Suppressor macrophage treated with lipopolysaccharide for 4 hours (primary cell): ENCODE measurements at regions not wholly inside any gene's neighbourhood (a gene's known extent, or its start where the extent isn't known, plus 50 kb on each side); places are given as distances from the start of the nearest gene placed in this dataset.
"Not testable (repeated sequence)": the region's sequence is repeated elsewhere in the genome, so short reads cannot be mapped to it uniquely, and the experiment has no call there.

Experiments
- DNase-seq: peaks from one replicate; pipeline ENCODE4 v3.0.0-alpha.2; 2020

- DNase-seq: no peak
Observed at GRCh38 chr15:38746211-38746610, 181.6 kb upstream of the RASGRP1 start.

- DNase-seq: no peak
Observed at GRCh38 chr15:38748710-38749109, 184.1 kb upstream of the RASGRP1 start.

GRCh38 chr15:38750786-38751185 is 186.2 kb upstream of the RASGRP1 start:
- no peak for DNase-seq

- DNase-seq: no peak
Observed at GRCh38 chr15:38755718-38756117, 191.1 kb upstream of the RASGRP1 start.

- no peak for DNase-seq
Observed at GRCh38 chr15:38756441-38756840, 191.8 kb upstream of the RASGRP1 start.

GRCh38 chr15:38758043-38758442 is 193.4 kb upstream of the RASGRP1 start:
- no peak for DNase-seq

- DNase-seq: no peak
Observed at GRCh38 chr15:38761681-38762080, 197.1 kb upstream of the RASGRP1 start.

GRCh38 chr15:38768970-38769369 is 204.4 kb upstream of the RASGRP1 start:
- DNase-seq: no peak

GRCh38 chr15:38769492-38769891 is 204.9 kb upstream of the RASGRP1 start:
- no peak for DNase-seq

GRCh38 chr15:38774076-38774475 is 209.5 kb upstream of the RASGRP1 start:
- DNase-seq: not testable (repeated sequence)

- no peak for DNase-seq
Observed at GRCh38 chr15:38781196-38781595, 216.6 kb upstream of the RASGRP1 start.

- DNase-seq: no peak
Observed at GRCh38 chr15:38782156-38782555, 217.5 kb upstream of the RASGRP1 start.

- DNase-seq: no peak
Observed at GRCh38 chr15:38788918-38789317, 224.3 kb upstream of the RASGRP1 start.

- DNase-seq: no peak
Observed at GRCh38 chr15:38789566-38789965, 225.0 kb upstream of the RASGRP1 start.

- no peak for DNase-seq
Observed at GRCh38 chr15:38793206-38793810, 228.7 kb upstream of the RASGRP1 start.

- DNase-seq: no peak
Observed at GRCh38 chr15:38795471-38796245, 231.0 kb upstream of the RASGRP1 start.

- no peak for DNase-seq
Observed at GRCh38 chr15:38796589-38796988, 232.0 kb upstream of the RASGRP1 start.

GRCh38 chr15:38797506-38797905 is 232.9 kb upstream of the RASGRP1 start:
- DNase-seq: not testable (repeated sequence)

- not testable (repeated sequence) for DNase-seq
Observed at GRCh38 chr15:38799202-38799601, 234.6 kb upstream of the RASGRP1 start.

GRCh38 chr15:38809621-38810020 is 245.0 kb upstream of the RASGRP1 start:
- DNase-seq: no peak

- no peak for DNase-seq
Observed at GRCh38 chr15:38810686-38811085, 246.1 kb upstream of the RASGRP1 start.

GRCh38 chr15:38814254-38814653 is 249.6 kb upstream of the RASGRP1 start:
- not testable (repeated sequence) for DNase-seq

- no peak for DNase-seq
Observed at GRCh38 chr15:38814891-38815290, 250.3 kb upstream of the RASGRP1 start.

GRCh38 chr15:38817427-38818156 is 253.0 kb upstream of the RASGRP1 start:
- peak; percentile 56 for DNase-seq
